ENCODE measurements at regions not wholly inside any gene's neighbourhood (a gene's known extent, or its start where the extent isn't known, plus 50 kb on each side); places are given as distances from the start of the nearest gene placed in this dataset.
"Not testable (repeated sequence)": the region's sequence is repeated elsewhere in the genome, so short reads cannot be mapped to it uniquely, and the experiment has no call there.

GRCh38 chr16:10261077-10261476 is 78.8 kb upstream of the GRIN2A start:
- Mint-ChIP-seq H3K27ac (no peak overlapping the region), H3K9me3 (no peaks in the 10 kb centered on the region), H3K36me3 (ENCODE audit: low read depth) (no peaks in the 10 kb centered on the region), H3K4me1 (peaks cover 11% of the 10 kb centered on the region), H3K4me3 (no peak overlapping the region), H3K27me3 (ENCODE audit: insufficient read depth) (peaks cover under 1% of the 10 kb centered on the region)
- WGBS, 2 experiments (ENCODE audit: insufficient coverage in 1 of 2, insufficient read length in 1 of 2), result 89 to 98% methylated on average over 7 to 11 of the region's 11 CpGs
- no peak overlapping the region for H3K4me3 ChIP-seq (ENCODE audit: low read length)
- no peak for DNase-seq
- peaks cover 7% of the 10 kb centered on the region for H3K4me1 ChIP-seq (ENCODE audit: control insufficient read depth, insufficient read depth, low read length)
- H3K36me3 ChIP-seq (ENCODE audit: control insufficient read depth, insufficient read depth, low read length), result no peaks in the 10 kb centered on the region
- no peaks in the 10 kb centered on the region for H3K9me3 ChIP-seq (ENCODE audit: control insufficient read depth, low read length)
- no peaks in the 10 kb centered on the region for H3K27me3 ChIP-seq (ENCODE audit: control insufficient read depth, insufficient read depth, low read length, poor library complexity, severe bottlenecking)
- no peak overlapping the region for H3K9ac ChIP-seq (ENCODE audit: extremely low read depth, low read length, poor library complexity, severe bottlenecking)
- TF ChIP-seq CTCF (conservative IDR thresholded peaks at IDR 0.05), result no peak
- no peak overlapping the region for H3K27ac ChIP-seq (ENCODE audit: low read depth, low read length)

GRCh38 chr16:10261526-10261925 is 79.3 kb upstream of the GRIN2A start:
- H3K9ac ChIP-seq (ENCODE audit: extremely low read depth, low read length, poor library complexity, severe bottlenecking); H3K4me3 Mint-ChIP-seq; H3K36me3 ChIP-seq (ENCODE audit: control insufficient read depth, insufficient read depth, low read length); H3K4me1 ChIP-seq (ENCODE audit: control insufficient read depth, insufficient read depth, low read length); H3K27me3 Mint-ChIP-seq (ENCODE audit: insufficient read depth); DNase-seq; H3K9me3 ChIP-seq (ENCODE audit: control insufficient read depth, low read length); H3K9me3 Mint-ChIP-seq; H3K27ac Mint-ChIP-seq; H3K36me3 Mint-ChIP-seq (ENCODE audit: low read depth); H3K27ac ChIP-seq (ENCODE audit: low read depth, low read length); H3K4me3 ChIP-seq (ENCODE audit: low read length); H3K4me1 Mint-ChIP-seq; H3K27me3 ChIP-seq (ENCODE audit: control insufficient read depth, insufficient read depth, low read length, poor library complexity, severe bottlenecking): not testable (repeated sequence)
- WGBS, 2 experiments (ENCODE audit: insufficient coverage in 1 of 2, insufficient read length in 1 of 2), result 69 to 77% methylated on average over 6 of the region's 6 CpGs

GRCh38 chr16:10262377-10263132 is 80.3 kb upstream of the GRIN2A start:
- TF ChIP-seq CTCF (conservative IDR thresholded peaks at IDR 0.05), result no peak
- Mint-ChIP-seq H3K4me1 (no peaks in the 10 kb centered on the region), H3K9me3 (no peaks in the 10 kb centered on the region), H3K27ac (no peak overlapping the region), H3K36me3 (ENCODE audit: low read depth) (no peaks in the 10 kb centered on the region), H3K4me3 (no peak overlapping the region), H3K27me3 (ENCODE audit: insufficient read depth) (no peaks in the 10 kb centered on the region)
- Histone ChIP-seq H3K36me3 (ENCODE audit: control insufficient read depth, insufficient read depth, low read length) (no peaks in the 10 kb centered on the region), H3K4me3 (ENCODE audit: low read length) (no peak overlapping the region), H3K4me1 (ENCODE audit: control insufficient read depth, insufficient read depth, low read length) (peaks cover 3% of the 10 kb centered on the region), H3K9me3 (ENCODE audit: control insufficient read depth, low read length) (no peaks in the 10 kb centered on the region), H3K9ac (ENCODE audit: extremely low read depth, low read length, poor library complexity, severe bottlenecking) (no peak overlapping the region), H3K27me3 (ENCODE audit: control insufficient read depth, insufficient read depth, low read length, poor library complexity, severe bottlenecking) (no peaks in the 10 kb centered on the region), H3K27ac (ENCODE audit: low read depth, low read length) (no peak overlapping the region)
- 88 to 93% methylated on average over 3 to 6 of the region's 7 CpGs for WGBS, 2 experiments (ENCODE audit: insufficient coverage in 1 of 2, insufficient read length in 1 of 2)
- DNase-seq, result no peak

All from endodermal cell (in vitro differentiated cells).